Testis (tissue), 2 donors: ENCODE measurements at regions not wholly inside any gene's neighbourhood (a gene's known extent, or its start where the extent isn't known, plus 50 kb on each side); places are given as distances from the start of the nearest gene placed in this dataset.

Source experiments
- DNase-seq: peaks from one replicate; pipeline ENCODE4 v3.0.0-alpha.2; 2019
- H3K27ac ChIP-seq, 2 donors: fragments of 200-600 bp; sonication (generic); one replicate each; pipeline ENCODE4 v1.5.1; 2019
- H3K27me3 ChIP-seq: fragments of 200-600 bp; sonication (generic); one replicate; pipeline ENCODE4 v1.5.1; 2019
- H3K36me3 ChIP-seq: fragments of 200-600 bp; sonication (generic); one replicate; pipeline ENCODE4 v1.5.1; 2017; ENCODE audit warnings: low read depth; ENCODE audit errors: missing control alignments
- H3K4me1 ChIP-seq: fragments of 200-600 bp; sonication (generic); one replicate; pipeline ENCODE4 v1.5.1; 2019
- H3K4me3 ChIP-seq, 2 donors: fragments of 200-600 bp; sonication (generic); one replicate each; pipeline ENCODE4 v1.5.1; 2017 to 2019
- H3K9me3 ChIP-seq: fragments of 200-600 bp; sonication (generic); one replicate; pipeline ENCODE4 v1.5.1; 2017
- POLR2A ChIP-seq: fragments of 450-650 bp; IDR thresholded peaks from one replicate; pipeline ENCODE4 v1.6.1; 2017; ENCODE audit warnings: antibody characterized with exemption, mild to moderate bottlenecking, moderate library complexity
- WGBS, 2 donors: methylation state at CpG; one replicate each; pipeline ENCODE4 v1.1.5; 2018; 5-methylcytosine and 5-hydroxymethylcytosine counted together
- intact Hi-C: fragments of 100-400 bp; cut with DNase I; formaldehyde crosslinking; loops from one replicate; pipeline ENCODE4 v1.15.1; 2023; ENCODE audit warnings: low total_unique reads
- TF ChIP-seq, protein P1 (sequence below), 3 experiments: fragments of 450-650 bp in 2 of 3; fragments of 200-600 bp in 1 of 3; sonication (generic) in 1 of 3; IDR thresholded peaks; one replicate each; pipeline ENCODE4 v1.5.1; 2016 to 2019; ENCODE audit warnings: antibody characterized with exemption in 3 of 3, mild to moderate bottlenecking in 2 of 3, moderate library complexity in 1 of 3

- no peak for TF ChIP-seq POLR2A
- TF ChIP-seq, protein P1, sequence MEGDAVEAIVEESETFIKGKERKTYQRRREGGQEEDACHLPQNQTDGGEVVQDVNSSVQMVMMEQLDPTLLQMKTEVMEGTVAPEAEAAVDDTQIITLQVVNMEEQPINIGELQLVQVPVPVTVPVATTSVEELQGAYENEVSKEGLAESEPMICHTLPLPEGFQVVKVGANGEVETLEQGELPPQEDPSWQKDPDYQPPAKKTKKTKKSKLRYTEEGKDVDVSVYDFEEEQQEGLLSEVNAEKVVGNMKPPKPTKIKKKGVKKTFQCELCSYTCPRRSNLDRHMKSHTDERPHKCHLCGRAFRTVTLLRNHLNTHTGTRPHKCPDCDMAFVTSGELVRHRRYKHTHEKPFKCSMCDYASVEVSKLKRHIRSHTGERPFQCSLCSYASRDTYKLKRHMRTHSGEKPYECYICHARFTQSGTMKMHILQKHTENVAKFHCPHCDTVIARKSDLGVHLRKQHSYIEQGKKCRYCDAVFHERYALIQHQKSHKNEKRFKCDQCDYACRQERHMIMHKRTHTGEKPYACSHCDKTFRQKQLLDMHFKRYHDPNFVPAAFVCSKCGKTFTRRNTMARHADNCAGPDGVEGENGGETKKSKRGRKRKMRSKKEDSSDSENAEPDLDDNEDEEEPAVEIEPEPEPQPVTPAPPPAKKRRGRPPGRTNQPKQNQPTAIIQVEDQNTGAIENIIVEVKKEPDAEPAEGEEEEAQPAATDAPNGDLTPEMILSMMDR (IDR thresholded peaks at IDR 0.05) = no peak
- 57 to 59% methylated on average over 2 of the region's 2 CpGs for WGBS, 2 donors
Observed at GRCh38 chr14:44652640-44653039, 145.6 kb upstream of the FSCB start.

DNA sequence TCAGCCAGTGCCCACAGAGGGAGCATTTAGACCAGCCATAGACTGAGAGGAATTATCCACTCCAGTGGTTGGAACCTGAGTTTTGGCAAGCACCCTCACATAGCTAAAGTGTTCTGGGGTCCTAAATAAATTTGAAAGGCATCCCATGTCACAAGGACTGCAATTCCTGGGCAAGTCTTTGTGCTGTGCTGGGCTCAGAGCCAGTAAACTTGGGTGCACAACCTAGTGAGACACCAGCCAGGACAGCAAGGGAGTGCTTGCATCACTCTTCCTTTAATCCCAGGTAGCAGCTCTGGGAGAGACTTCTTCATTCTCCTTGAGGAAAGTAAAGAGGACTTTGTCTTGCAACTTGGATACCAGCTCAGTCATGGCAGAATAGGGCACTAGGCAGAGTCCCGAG lies 142.0 kb upstream of the FSCB start:
- WGBS, 2 donors = 87 to 100% methylated on average over 1 of the region's 1 CpG
- Histone ChIP-seq H3K4me3 (no peak overlapping the region), H3K36me3 (no peaks in the 10 kb centered on the region), H3K27me3 (no peaks in the 10 kb centered on the region), H3K9me3 (no peaks in the 10 kb centered on the region), H3K27ac (no peak overlapping the region), H3K4me1 (no peaks in the 10 kb centered on the region)
- intact Hi-C loops = no loop called here
- no peak for TF ChIP-seq POLR2A
- TF ChIP-seq, protein P1 (IDR thresholded peaks at IDR 0.05) = no peak
- DNase-seq = no peak

More at GRCh38 chr14:44652640-44653039, 145.6 kb upstream of the FSCB start:
- no peaks in the 10 kb centered on the region for H3K4me1 ChIP-seq
- no peak for DNase-seq
- H3K27ac ChIP-seq = no peak overlapping the region
- H3K36me3 ChIP-seq = no peaks in the 10 kb centered on the region
- H3K27me3 ChIP-seq = no peaks in the 10 kb centered on the region
- H3K4me3 ChIP-seq = no peak overlapping the region
- H3K9me3 ChIP-seq = no peaks in the 10 kb centered on the region
- intact Hi-C loops = no loop called here

GRCh38 chr14:44640416-44640815 lies 133.3 kb upstream of the FSCB start:
- DNase-seq = no peak
- 85 to 87% methylated on average over 2 of the region's 2 CpGs for WGBS, 2 donors

GRCh38 chr14:44639781-44640385 lies 132.8 kb upstream of the FSCB start:
- 26 to 29% methylated on average over 5 of the region's 5 CpGs for WGBS, 2 donors
- peak; percentile 31 for DNase-seq
- intact Hi-C loops = no loop called here

More at GRCh38 chr14:44640416-44640815, 133.3 kb upstream of the FSCB start:
- no peaks in the 10 kb centered on the region for H3K27me3 ChIP-seq
- no peak overlapping the region for H3K27ac ChIP-seq
- H3K36me3 ChIP-seq = no peaks in the 10 kb centered on the region
- no peak overlapping the region for H3K4me3 ChIP-seq
- H3K4me1 ChIP-seq = peaks cover 12% of the 10 kb centered on the region
- no peak for TF ChIP-seq POLR2A
- TF ChIP-seq, protein P1 (IDR thresholded peaks at IDR 0.05) = no peak
- H3K9me3 ChIP-seq = no peaks in the 10 kb centered on the region
- intact Hi-C loops = no loop called here

More at GRCh38 chr14:44639781-44640385, 132.8 kb upstream of the FSCB start:
- Histone ChIP-seq H3K9me3 (no peaks in the 10 kb centered on the region), H3K27me3 (no peaks in the 10 kb centered on the region), H3K36me3 (no peaks in the 10 kb centered on the region), H3K27ac (peak overlapping the region in 1 of 2 donors; percentile 57), H3K4me1 (peaks cover 12% of the 10 kb centered on the region), H3K4me3 (no peak overlapping the region)
- TF ChIP-seq POLR2A = no peak
- TF ChIP-seq, protein P1 (IDR thresholded peaks at IDR 0.05) = no peak
